ENCODE measurements at regions not wholly inside any gene's neighbourhood (a gene's known extent, or its start where the extent isn't known, plus 50 kb on each side); places are given as distances from the start of the nearest gene placed in this dataset.

- WGBS, 2 experiments: 97 to 100% methylated on average over 1 of the region's 1 CpG
- H3K36me3 ChIP-seq (ENCODE audit: control insufficient read depth, insufficient read depth, low read length): no peaks in the 10 kb centered on the region
- no peak overlapping the region for H3K27ac ChIP-seq (ENCODE audit: insufficient read depth, low read depth, low read length, poor library complexity, severe bottlenecking)
- H3K9me3 ChIP-seq (ENCODE audit: control insufficient read depth, low read length): no peaks in the 10 kb centered on the region
- H3K4me1 ChIP-seq (ENCODE audit: control insufficient read depth, insufficient read depth, low read length): no peaks in the 10 kb centered on the region
- no peaks in the 10 kb centered on the region for H3K27me3 ChIP-seq (ENCODE audit: control insufficient read depth, insufficient read depth, low read length, poor library complexity, severe bottlenecking)
- H3K4me3 ChIP-seq (ENCODE audit: insufficient read depth, low read depth, low read length): no peak overlapping the region
Measured at GRCh38 chr1:103187673-103188072, 79.4 kb upstream of the COL11A1 start.

DNA sequence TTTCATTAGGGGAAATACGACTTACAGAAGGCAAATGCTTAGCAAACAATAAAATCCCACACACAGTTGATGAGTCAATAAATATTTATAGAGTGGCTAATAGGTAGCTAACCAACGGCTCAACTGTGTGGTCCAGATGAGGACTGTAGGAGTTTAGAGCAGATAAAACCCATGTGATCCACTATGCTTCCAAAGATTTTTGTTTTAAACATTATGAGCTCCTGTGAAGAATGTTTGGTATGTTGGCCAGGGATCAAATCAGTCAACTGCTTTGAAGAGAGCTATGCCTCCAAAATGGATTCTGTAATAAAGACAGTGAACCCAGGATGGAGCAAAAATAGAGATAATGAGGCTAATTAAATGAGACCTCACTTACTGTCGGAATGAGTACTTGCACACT lies 72.3 kb upstream of the COL11A1 start:
- H3K4me1 ChIP-seq (ENCODE audit: control insufficient read depth, insufficient read depth, low read length): no peaks in the 10 kb centered on the region
- H3K9me3 ChIP-seq (ENCODE audit: control insufficient read depth, low read length): no peaks in the 10 kb centered on the region
- H3K4me3 ChIP-seq (ENCODE audit: insufficient read depth, low read depth, low read length): no peak overlapping the region
- no peaks in the 10 kb centered on the region for H3K36me3 ChIP-seq (ENCODE audit: control insufficient read depth, insufficient read depth, low read length)
- H3K27me3 ChIP-seq (ENCODE audit: control insufficient read depth, insufficient read depth, low read length, poor library complexity, severe bottlenecking): no peaks in the 10 kb centered on the region
- 89 to 93% methylated on average over 2 of the region's 3 CpGs for WGBS, 2 experiments
- H3K27ac ChIP-seq (ENCODE audit: insufficient read depth, low read depth, low read length, poor library complexity, severe bottlenecking): no peak overlapping the region

DNA sequence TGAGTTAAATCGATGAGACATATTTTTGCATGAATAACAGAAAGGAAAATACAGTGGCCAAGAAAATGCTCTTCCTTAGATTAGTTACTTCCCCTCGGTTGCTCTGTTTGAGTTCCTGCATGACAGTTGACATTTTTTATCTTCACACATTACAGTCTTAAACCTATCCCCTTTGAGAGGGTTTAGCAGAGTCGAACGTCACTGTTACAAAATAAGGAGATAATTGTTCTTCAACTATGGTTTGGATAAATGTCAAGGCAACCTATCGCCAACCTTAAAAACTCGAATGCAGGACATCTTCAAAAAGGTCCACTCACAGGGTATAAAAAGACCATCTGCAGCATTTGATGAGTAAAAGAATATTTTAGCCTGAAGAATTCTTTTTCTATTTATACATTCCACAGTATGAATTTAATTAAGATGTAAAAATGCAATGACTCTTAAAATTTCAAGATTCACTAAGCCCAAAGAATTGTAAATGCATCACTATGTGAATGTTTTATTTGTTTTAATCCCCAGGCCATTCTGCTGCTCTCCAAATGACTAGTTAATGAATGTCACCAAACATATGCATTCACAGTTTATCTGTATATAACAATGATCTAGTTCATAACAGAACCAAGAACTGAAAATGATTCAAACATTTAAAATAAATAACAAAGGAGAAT lies 68.9 kb upstream of the COL11A1 start:
- 94 to 95% methylated on average over 5 to 6 of the region's 6 CpGs for WGBS, 2 experiments
- H3K4me1 ChIP-seq (ENCODE audit: control insufficient read depth, insufficient read depth, low read length): no peaks in the 10 kb centered on the region
- no peak overlapping the region for H3K27ac ChIP-seq (ENCODE audit: insufficient read depth, low read depth, low read length, poor library complexity, severe bottlenecking)
- H3K27me3 ChIP-seq (ENCODE audit: control insufficient read depth, insufficient read depth, low read length, poor library complexity, severe bottlenecking): no peaks in the 10 kb centered on the region
- no peak overlapping the region for H3K4me3 ChIP-seq (ENCODE audit: insufficient read depth, low read depth, low read length)
- no peaks in the 10 kb centered on the region for H3K9me3 ChIP-seq (ENCODE audit: control insufficient read depth, low read length)
- no peaks in the 10 kb centered on the region for H3K36me3 ChIP-seq (ENCODE audit: control insufficient read depth, insufficient read depth, low read length)

DNA sequence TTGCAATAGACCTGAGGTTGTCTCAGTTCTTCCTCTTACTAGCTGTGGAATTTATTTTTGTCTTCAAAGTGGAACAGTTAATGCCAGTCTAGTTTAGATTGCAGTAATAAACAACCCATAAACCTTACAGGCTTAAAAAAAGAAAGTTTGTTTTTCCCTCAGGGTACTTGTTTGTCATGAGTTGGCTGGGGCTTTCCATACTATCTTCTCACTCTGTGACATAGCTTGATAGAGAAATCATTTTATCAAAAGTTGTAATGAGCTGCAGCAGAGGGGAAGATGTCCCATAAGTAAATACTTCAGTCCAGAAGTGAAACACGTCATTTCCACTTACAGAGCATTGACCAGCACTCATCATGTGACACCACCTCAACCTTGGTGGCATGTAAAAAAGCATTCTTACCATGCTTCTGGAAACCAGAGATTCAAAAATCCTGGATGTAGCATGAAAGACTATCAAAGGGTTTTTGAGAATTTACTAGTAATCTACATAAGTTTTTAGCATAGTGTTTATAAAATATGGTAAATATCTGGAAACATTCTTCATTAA lies 62.8 kb upstream of the COL11A1 start:
- Histone ChIP-seq H3K9me3 (ENCODE audit: control insufficient read depth, low read length) (no peaks in the 10 kb centered on the region), H3K4me3 (ENCODE audit: insufficient read depth, low read depth, low read length) (no peak overlapping the region), H3K36me3 (ENCODE audit: control insufficient read depth, insufficient read depth, low read length) (no peaks in the 10 kb centered on the region), H3K4me1 (ENCODE audit: control insufficient read depth, insufficient read depth, low read length) (no peaks in the 10 kb centered on the region), H3K27ac (ENCODE audit: insufficient read depth, low read depth, low read length, poor library complexity, severe bottlenecking) (no peak overlapping the region), H3K27me3 (ENCODE audit: control insufficient read depth, insufficient read depth, low read length, poor library complexity, severe bottlenecking) (no peaks in the 10 kb centered on the region)
- WGBS, 2 experiments: 93 to 100% methylated on average over 1 of the region's 1 CpG

GRCh38 chr1:103170609-103171008 lies 62.3 kb upstream of the COL11A1 start:
- WGBS, 2 experiments: 84 to 99% methylated on average over 6 of the region's 7 CpGs
- no peak overlapping the region for H3K27ac ChIP-seq (ENCODE audit: insufficient read depth, low read depth, low read length, poor library complexity, severe bottlenecking)
- H3K9me3 ChIP-seq (ENCODE audit: control insufficient read depth, low read length): no peaks in the 10 kb centered on the region
- no peaks in the 10 kb centered on the region for H3K27me3 ChIP-seq (ENCODE audit: control insufficient read depth, insufficient read depth, low read length, poor library complexity, severe bottlenecking)
- H3K36me3 ChIP-seq (ENCODE audit: control insufficient read depth, insufficient read depth, low read length): no peaks in the 10 kb centered on the region
- no peaks in the 10 kb centered on the region for H3K4me1 ChIP-seq (ENCODE audit: control insufficient read depth, insufficient read depth, low read length)
- no peak overlapping the region for H3K4me3 ChIP-seq (ENCODE audit: insufficient read depth, low read depth, low read length)

- H3K9me3 ChIP-seq (ENCODE audit: control insufficient read depth, low read length): no peaks in the 10 kb centered on the region
- no peak overlapping the region for H3K4me3 ChIP-seq (ENCODE audit: insufficient read depth, low read depth, low read length)
- H3K4me1 ChIP-seq (ENCODE audit: control insufficient read depth, insufficient read depth, low read length): no peaks in the 10 kb centered on the region
- WGBS, 2 experiments: 91 to 100% methylated on average over 2 of the region's 2 CpGs
- H3K27ac ChIP-seq (ENCODE audit: insufficient read depth, low read depth, low read length, poor library complexity, severe bottlenecking): no peak overlapping the region
- no peaks in the 10 kb centered on the region for H3K27me3 ChIP-seq (ENCODE audit: control insufficient read depth, insufficient read depth, low read length, poor library complexity, severe bottlenecking)
- no peaks in the 10 kb centered on the region for H3K36me3 ChIP-seq (ENCODE audit: control insufficient read depth, insufficient read depth, low read length)
Measured at GRCh38 chr1:103162360-103162759, 54.0 kb upstream of the COL11A1 start.

DNA sequence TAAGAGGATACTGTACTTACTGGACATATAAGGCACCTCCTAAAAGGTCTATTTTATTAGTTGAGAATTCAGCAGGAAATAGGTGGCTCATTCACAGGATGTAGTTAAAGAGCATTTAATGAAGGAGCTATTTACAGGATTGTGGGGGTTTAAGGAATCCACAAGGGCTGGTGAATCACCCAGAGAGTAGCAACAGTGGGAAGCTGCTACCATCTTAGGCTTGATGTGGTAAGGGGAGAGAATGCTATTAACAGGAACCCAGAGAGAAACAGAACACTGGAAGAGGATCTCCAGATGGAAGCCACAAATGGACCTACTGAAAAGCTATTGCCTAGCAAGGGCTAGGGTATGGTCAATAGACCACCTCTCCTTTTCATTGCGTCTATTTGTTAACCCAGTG lies 52.0 kb upstream of the COL11A1 start:
- Histone ChIP-seq H3K27ac (ENCODE audit: insufficient read depth, low read depth, low read length, poor library complexity, severe bottlenecking) (no peak overlapping the region), H3K9me3 (ENCODE audit: control insufficient read depth, low read length) (no peaks in the 10 kb centered on the region), H3K4me3 (ENCODE audit: insufficient read depth, low read depth, low read length) (no peak overlapping the region), H3K36me3 (ENCODE audit: control insufficient read depth, insufficient read depth, low read length) (no peaks in the 10 kb centered on the region), H3K4me1 (ENCODE audit: control insufficient read depth, insufficient read depth, low read length) (no peaks in the 10 kb centered on the region), H3K27me3 (ENCODE audit: control insufficient read depth, insufficient read depth, low read length, poor library complexity, severe bottlenecking) (no peaks in the 10 kb centered on the region)
- WGBS, 2 experiments: 100% methylated on average over 1 of the region's 1 CpG

Measured in ectodermal cell (in vitro differentiated cells).